PC-3 (cell line): ENCODE measurements at regions not wholly inside any gene's neighbourhood (a gene's known extent, or its start where the extent isn't known, plus 50 kb on each side); places are given as distances from the start of the nearest gene placed in this dataset.

Source experiments
- ATAC-seq: fragments of 200-7000 bp; cut with Tn5 transposase; 2 replicates; pipeline ENCODE4 v1.9.1; 2020; ENCODE audit warnings: mild to moderate bottlenecking, moderate library complexity
- BruUV-seq: library from RNA; stranded (reverse); fragments of 400-500 nt; replicated peaks from 2 replicates; lab custom pipeline; 2021; lab: Mats Ljungman, UMichigan
- CTCF ChIA-PET: fragments of 300-600 bp; sonication (Branson Sonifier 250); formaldehyde crosslinking; loops from one replicate; lab custom pipeline; 2022; ENCODE audit warnings: antibody characterized with exemption; lab: Charles Lee
- POLR2A ChIA-PET: fragments of 300-600 bp; sonication (Branson Sonifier 250); formaldehyde crosslinking; loops from one replicate; lab custom pipeline; 2022; ENCODE audit warnings: antibody characterized with exemption; ENCODE audit not compliant: unreplicated experiment; lab: Charles Lee
- DNase-seq: peaks from one replicate; pipeline ENCODE4 v3.0.0-alpha.2; 2015
- H2AFZ ChIP-seq: fragments of 300-600 bp; sonication (generic); 2 replicates; pipeline ENCODE4 v1.6.0; 2016; ENCODE audit warnings: antibody characterized with exemption, low read length
- H3F3A ChIP-seq: fragments of 300-600 bp; sonication (generic); one replicate; pipeline ENCODE4 v1.6.0; 2017; ENCODE audit warnings: antibody characterized with exemption, low read length, control low read depth, mild to moderate bottlenecking; ENCODE audit not compliant: unreplicated experiment
- H3K27ac ChIP-seq: fragments of 300-600 bp; sonication (generic); 2 replicates; pipeline ENCODE4 v1.5.1; 2016; ENCODE audit warnings: mild to moderate bottlenecking, low read length
- H3K27me3 ChIP-seq: fragments of 300-600 bp; sonication (generic); 2 replicates; pipeline ENCODE4 v1.6.1; 2016; ENCODE audit warnings: low read length, mixed read lengths
- H3K36me3 ChIP-seq: fragments of 300-600 bp; sonication (generic); 2 replicates; pipeline ENCODE4 v1.6.1; 2016; ENCODE audit warnings: low read depth, mixed run types, low read length, mixed read lengths
- H3K4me1 ChIP-seq: fragments of 300-600 bp; sonication (generic); 2 replicates; pipeline ENCODE4 v1.5.1; 2016; ENCODE audit warnings: low read length; ENCODE audit not compliant: insufficient read depth
- H3K4me2 ChIP-seq: fragments of 300-600 bp; sonication (generic); 2 replicates; pipeline ENCODE4 v1.6.0; 2016; ENCODE audit warnings: low read length
- H3K4me3 ChIP-seq: fragments of 300-600 bp; sonication (generic); 2 replicates; pipeline ENCODE4 v1.5.1; 2016; ENCODE audit warnings: mild to moderate bottlenecking, low read length, mixed read lengths
- H3K79me2 ChIP-seq: fragments of 300-600 bp; sonication (generic); 2 replicates; pipeline ENCODE4 v1.6.1; 2017; ENCODE audit warnings: low read length, mixed read lengths
- H3K9ac ChIP-seq: fragments of 300-600 bp; sonication (generic); 2 replicates; pipeline ENCODE4 v1.6.0; 2016; ENCODE audit warnings: mild to moderate bottlenecking, low read length
- H3K9me2 ChIP-seq: fragments of 300-600 bp; sonication (generic); replicated peaks from 2 replicates; pipeline ENCODE4 v1.6.1; 2016; ENCODE audit warnings: mixed run types, low read length, mixed read lengths
- H3K9me3 ChIP-seq: fragments of 300-600 bp; sonication (generic); 2 replicates; pipeline ENCODE4 v1.6.1; 2016; ENCODE audit warnings: low read length, mixed read lengths
- H4K20me1 ChIP-seq: fragments of 300-600 bp; sonication (generic); 2 replicates; pipeline ENCODE4 v1.6.1; 2016; ENCODE audit warnings: low read length, mixed read lengths
- CTCF ChIP-seq: fragments of 300-600 bp; sonication (generic); conservative IDR thresholded peaks from 2 replicates; pipeline ENCODE4 v1.5.1; 2017; ENCODE audit warnings: antibody characterized with exemption, low read depth, mild to moderate bottlenecking, low read length
- EZH2 ChIP-seq: fragments of 300-600 bp; sonication (generic); IDR thresholded peaks from one replicate; pipeline ENCODE4 v1.6.1; 2017; ENCODE audit warnings: antibody characterized with exemption, mild to moderate bottlenecking, low read length; ENCODE audit not compliant: unreplicated experiment
- EZH2phosphoT487 ChIP-seq: fragments of 300-600 bp; sonication (generic); IDR thresholded peaks from 2 replicates; pipeline ENCODE4 v1.6.1; 2018; ENCODE audit warnings: mild to moderate bottlenecking, antibody characterized with exemption, low read length, borderline replicate concordance
- intact Hi-C: fragments of 100-400 bp; cut with micrococcal nuclease; formaldehyde crosslinking; loops from 2 replicates; pipeline ENCODE4 v1.9.0; 2023

- ChIA-PET POLR2A (interaction anchor here (0.6 kb wide), 1 partner anchor 423 kb away, joined by 4 read pairs; no protein-coding TSS in a partner anchor), CTCF (no interaction called here)
- Histone ChIP-seq H3K9me3 (no peaks in the 10 kb centered on the region), H3K27ac (no peak overlapping the region), H3F3A (no peaks in the 10 kb centered on the region), H3K9ac (no peak overlapping the region), H2AFZ (no peak overlapping the region), H4K20me1 (no peaks in the 10 kb centered on the region), H3K4me2 (no peak overlapping the region), H3K4me1 (peaks cover 15% of the 10 kb centered on the region), H3K9me2 (no peaks in the 10 kb centered on the region), H3K27me3 (no peaks in the 10 kb centered on the region), H3K36me3 (no peaks in the 10 kb centered on the region), H3K4me3 (no peak overlapping the region), H3K79me2 (no peaks in the 10 kb centered on the region)
- no peak for TF ChIP-seq CTCF
- DNase-seq (no peak), ATAC-seq (no peak)
- intact Hi-C loops = no loop called here
- BruUV-seq = no TSS peak
These were observed 584.3 kb downstream of the BNC2 start for GRCh38 chr9:16286160-16286559.

GRCh38 chr9:16289639-16290038 lies 580.8 kb downstream of the BNC2 start:
- Histone ChIP-seq H3K9ac (no peak overlapping the region), H3K4me3 (no peak overlapping the region), H2AFZ (no peak overlapping the region), H3K79me2 (no peaks in the 10 kb centered on the region), H3K9me3 (no peaks in the 10 kb centered on the region), H3K27ac (no peak overlapping the region), H3K9me2 (no peaks in the 10 kb centered on the region), H3K4me2 (no peak overlapping the region), H3K36me3 (no peaks in the 10 kb centered on the region), H3K4me1 (no peaks in the 10 kb centered on the region), H3F3A (no peaks in the 10 kb centered on the region), H3K27me3 (no peaks in the 10 kb centered on the region), H4K20me1 (no peaks in the 10 kb centered on the region)
- DNase-seq (no peak), ATAC-seq (no peak)
- TF ChIP-seq EZH2phosphoT487 = no peak
- no peak for TF ChIP-seq EZH2
- no peak for TF ChIP-seq CTCF
- no TSS peak for BruUV-seq
- intact Hi-C loops = no loop called here
- ChIA-PET POLR2A (no interaction called here), CTCF (no interaction called here)

GRCh38 chr9:16290169-16290568 lies 580.3 kb downstream of the BNC2 start:
- Histone ChIP-seq H3K79me2 (no peaks in the 10 kb centered on the region), H3F3A (no peaks in the 10 kb centered on the region), H3K36me3 (no peaks in the 10 kb centered on the region), H4K20me1 (no peaks in the 10 kb centered on the region), H3K9me3 (no peaks in the 10 kb centered on the region), H3K4me1 (no peaks in the 10 kb centered on the region), H3K27me3 (no peaks in the 10 kb centered on the region), H2AFZ (no peak overlapping the region), H3K9ac (no peak overlapping the region), H3K9me2 (no peaks in the 10 kb centered on the region), H3K27ac (no peak overlapping the region), H3K4me2 (no peak overlapping the region), H3K4me3 (no peak overlapping the region)
- TF ChIP-seq EZH2 (no peak), CTCF (no peak), EZH2phosphoT487 (no peak)
- no TSS peak for BruUV-seq
- intact Hi-C loops = no loop called here
- ChIA-PET CTCF (interaction anchor here (0.6 kb wide), 1 partner anchor 46 kb away, joined by 3 read pairs; no protein-coding TSS in a partner anchor), POLR2A (no interaction called here)
- ATAC-seq (no peak), DNase-seq (no peak)
